ENCODE measurements at regions not wholly inside any gene's neighbourhood (a gene's known extent, or its start where the extent isn't known, plus 50 kb on each side); places are given as distances from the start of the nearest gene placed in this dataset.

GRCh38 chr6:56407883-56408410 lies 160.6 kb upstream of the COL21A1 start:
- DNase-seq: no peak

GRCh38 chr6:56406276-56407269 lies 159.2 kb upstream of the COL21A1 start:
- DNase-seq: no peak

GRCh38 chr6:56404599-56404998 lies 157.2 kb upstream of the COL21A1 start:
- DNase-seq: no peak

DNA sequence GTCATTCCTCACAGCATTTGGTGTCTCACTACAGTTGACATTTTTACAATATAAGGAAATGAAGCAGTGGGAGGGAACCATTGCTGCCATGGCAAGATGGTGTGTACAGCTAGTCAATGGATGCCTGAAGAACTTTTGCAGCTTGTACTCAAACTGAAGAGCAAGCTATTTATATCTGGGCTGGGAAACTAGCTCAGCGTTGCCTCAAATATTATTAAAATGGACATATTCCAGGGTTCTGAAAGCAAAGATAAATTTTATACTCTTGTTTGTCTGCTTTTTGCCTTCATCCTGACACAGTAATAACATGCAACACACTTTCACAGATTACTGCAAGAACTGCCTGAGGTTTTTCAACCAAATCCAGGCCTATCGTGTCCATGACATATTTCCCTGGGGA lies 156.4 kb upstream of the COL21A1 start:
- no peak for DNase-seq

DNA sequence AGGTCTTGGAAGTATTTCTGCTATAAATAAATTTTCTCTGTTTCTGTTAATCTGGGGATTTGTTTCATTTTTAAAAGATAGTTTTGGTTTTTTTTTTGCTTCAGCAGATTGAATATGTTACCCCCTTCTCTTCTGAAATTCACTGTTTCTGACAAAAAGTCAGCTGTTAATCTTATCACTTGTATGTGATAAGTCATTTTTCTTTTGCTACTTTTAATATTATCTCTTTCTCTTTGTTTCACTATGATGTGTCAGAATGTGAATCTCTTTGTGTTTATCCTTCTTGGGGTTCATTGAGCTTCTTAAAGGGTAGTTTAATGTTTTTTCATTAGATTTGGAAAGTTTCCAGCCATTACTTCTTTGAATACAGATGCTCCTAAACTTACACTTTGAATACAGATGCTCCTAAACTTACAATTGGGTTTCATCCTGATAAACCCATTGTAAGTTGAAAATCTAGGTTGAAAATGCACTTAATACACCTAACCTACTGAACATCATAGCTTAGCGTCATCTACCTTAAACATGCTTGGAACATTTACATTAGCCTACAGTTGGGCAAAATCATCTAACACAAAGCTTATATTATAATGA lies 154.2 kb upstream of the COL21A1 start:
- no peak for DNase-seq

DNA sequence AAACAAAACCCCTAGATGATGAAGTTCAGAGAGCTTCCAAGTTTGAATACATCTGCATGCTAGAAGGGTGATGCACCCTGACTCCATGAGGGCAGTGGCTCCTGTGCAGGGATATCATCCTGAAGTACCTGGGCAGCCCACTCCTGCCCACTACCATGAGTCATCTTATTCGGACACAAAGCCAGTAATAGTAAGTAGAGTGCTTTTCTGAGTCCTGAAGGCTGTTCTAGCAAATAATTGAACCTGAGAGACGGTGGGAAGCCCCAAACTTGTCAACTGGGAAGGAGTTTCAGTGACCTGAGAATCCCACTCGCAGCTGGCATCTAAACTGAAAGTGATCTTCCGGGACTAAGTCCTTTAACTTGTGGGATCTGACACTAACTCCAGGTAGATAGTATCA lies 152.9 kb upstream of the COL21A1 start:
- no peak for DNase-seq

DNA sequence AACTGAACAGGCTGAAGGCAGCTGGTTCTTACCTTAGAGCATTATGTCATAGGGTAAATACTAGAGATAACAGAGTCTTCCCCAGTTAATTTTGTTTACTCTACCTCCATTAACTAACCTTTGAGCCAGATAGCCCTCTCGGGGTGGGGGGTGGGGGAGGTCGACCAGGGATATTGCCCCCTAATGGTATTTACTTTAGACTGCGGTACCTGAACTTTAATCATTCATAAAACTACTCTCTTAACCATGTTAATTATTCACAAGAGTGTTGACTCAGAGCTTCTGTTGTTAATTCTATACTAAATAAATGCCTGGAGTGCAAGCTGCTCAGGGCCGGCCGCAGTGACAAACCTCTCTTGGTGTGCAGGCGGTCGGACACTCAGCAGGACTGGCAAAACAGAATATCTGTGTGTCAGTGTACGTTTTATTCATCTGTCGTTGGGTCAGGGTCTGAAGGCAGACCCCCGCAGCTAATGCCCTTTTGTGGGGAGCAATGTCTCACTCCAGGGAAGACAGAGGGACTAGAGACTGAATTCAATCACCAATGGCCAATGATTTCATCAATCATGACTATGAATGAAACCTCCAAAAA lies 152.4 kb upstream of the COL21A1 start:
- no peak for DNase-seq

- DNase-seq: no peak
Measured at GRCh38 chr6:56399250-56399671, 151.9 kb upstream of the COL21A1 start.

DNA sequence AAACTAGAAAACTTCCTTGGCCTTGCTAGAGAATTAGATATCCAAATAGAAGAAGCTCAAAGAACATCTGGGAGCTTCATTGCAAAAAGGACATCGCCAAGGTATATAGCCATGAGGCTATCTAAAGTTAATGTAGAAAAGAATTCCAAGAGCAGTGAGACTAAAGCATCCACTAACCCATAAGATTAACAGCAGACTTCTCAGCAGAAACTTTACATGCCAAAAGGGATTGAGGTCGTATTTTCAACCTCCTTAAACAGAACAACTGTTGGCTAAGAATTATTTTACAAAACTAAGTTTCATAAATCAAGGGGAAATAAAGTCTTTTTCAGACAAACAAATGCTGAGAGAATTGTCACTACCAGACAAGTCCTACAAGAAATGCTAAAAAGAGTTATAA lies 149.1 kb upstream of the COL21A1 start:
- no peak for DNase-seq

GRCh38 chr6:56393615-56394612 lies 146.5 kb upstream of the COL21A1 start:
- no peak for DNase-seq

DNA sequence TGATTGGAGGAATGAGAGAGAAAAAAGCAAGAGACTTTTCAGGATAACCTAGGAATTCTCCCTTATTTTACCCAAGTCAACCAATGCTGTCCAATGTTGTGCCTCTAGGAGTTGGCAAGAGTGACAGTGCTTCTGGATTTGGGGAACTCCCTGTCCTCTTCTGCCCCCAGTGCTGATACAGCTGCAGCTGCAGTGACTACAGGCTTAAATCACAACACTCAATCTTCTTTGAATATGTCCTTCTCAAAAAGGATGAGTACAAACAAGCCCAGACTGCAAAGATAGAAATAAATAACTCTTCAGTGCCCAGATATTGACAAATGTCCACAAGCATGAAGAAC lies 141.0 kb upstream of the COL21A1 start:
- no peak for DNase-seq

- no peak for DNase-seq
Measured at GRCh38 chr6:56387621-56388414, 140.4 kb upstream of the COL21A1 start.

DNA sequence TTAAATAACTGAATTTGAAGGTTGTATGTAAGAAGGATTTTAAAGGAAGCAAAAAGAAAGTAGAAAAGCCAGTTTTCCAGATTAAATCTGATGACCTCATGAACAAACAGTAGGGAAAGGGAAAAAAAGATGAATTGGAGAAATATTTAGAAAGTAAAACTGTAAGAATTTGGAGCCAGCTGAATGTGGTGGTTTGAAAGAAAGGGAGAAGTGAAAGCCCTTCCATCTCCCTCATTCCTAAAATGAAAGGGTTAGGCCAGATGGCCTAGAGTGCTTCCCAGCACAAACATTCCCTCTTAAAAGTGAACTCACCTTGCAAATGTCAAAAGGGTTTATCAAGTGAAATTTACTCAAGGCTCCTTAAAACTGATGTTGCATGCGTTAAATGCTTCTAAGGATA lies 139.3 kb upstream of the COL21A1 start:
- DNase-seq: no peak

GRCh38 chr6:56385981-56386593 lies 138.7 kb upstream of the COL21A1 start:
- DNase-seq: no peak

GRCh38 chr6:56383160-56383559 lies 135.8 kb upstream of the COL21A1 start:
- DNase-seq: no peak

- DNase-seq: no peak
Measured at GRCh38 chr6:56382416-56382940, 135.1 kb upstream of the COL21A1 start.

- DNase-seq: no peak
Measured at GRCh38 chr6:56381801-56382251, 134.4 kb upstream of the COL21A1 start.

GRCh38 chr6:56380476-56380875 lies 133.1 kb upstream of the COL21A1 start:
- DNase-seq: no peak

GRCh38 chr6:56378966-56379585 lies 131.7 kb upstream of the COL21A1 start:
- DNase-seq: no peak

- no peak for DNase-seq
Measured at GRCh38 chr6:56378507-56378906, 131.1 kb upstream of the COL21A1 start.

Data from CD4-positive, alpha-beta T cell treated with Interleukin-4 for 1 hour (primary cell).